ENCODE measurements at regions not wholly inside any gene's neighbourhood (a gene's known extent, or its start where the extent isn't known, plus 50 kb on each side); places are given as distances from the start of the nearest gene placed in this dataset.
A peak's percentile ranks its signal among the peaks of the same experiment; 100 is the strongest.

DNA sequence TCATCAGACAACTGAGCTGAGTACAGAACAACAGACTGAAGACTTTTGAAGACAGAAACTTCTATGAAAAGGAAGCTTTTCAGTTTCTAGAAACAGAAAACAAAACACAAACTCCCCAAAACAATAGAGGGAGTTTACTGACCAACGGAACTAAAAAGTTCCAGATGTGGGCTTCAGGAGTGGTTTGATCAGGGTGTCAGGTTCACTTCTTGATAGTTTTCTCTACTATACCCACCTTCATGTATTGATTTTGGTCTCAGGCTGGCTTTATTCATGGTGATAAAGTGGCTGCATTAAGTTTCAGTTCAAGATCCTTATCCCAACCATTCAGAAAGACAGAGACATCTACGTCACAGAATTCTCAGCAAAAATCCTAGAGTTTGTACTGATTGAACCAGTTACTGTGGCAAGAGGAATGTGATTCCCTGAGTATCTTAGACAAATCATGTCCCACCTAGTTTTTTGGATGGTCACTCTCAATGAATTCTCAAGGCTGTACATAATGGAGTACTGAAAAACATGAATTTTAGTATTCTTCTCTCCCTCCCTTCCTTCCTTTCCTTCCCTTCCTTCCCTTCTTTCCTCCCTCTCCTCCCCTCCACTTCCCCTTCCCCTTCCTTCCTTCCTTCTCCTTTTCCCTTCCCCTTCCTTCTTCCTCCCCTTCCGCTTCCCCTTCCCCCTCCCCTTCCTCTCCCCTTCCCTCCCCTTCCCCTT lies 680.5 kb downstream of the PTPRU start:
- TF ChIP-seq, protein P1, sequence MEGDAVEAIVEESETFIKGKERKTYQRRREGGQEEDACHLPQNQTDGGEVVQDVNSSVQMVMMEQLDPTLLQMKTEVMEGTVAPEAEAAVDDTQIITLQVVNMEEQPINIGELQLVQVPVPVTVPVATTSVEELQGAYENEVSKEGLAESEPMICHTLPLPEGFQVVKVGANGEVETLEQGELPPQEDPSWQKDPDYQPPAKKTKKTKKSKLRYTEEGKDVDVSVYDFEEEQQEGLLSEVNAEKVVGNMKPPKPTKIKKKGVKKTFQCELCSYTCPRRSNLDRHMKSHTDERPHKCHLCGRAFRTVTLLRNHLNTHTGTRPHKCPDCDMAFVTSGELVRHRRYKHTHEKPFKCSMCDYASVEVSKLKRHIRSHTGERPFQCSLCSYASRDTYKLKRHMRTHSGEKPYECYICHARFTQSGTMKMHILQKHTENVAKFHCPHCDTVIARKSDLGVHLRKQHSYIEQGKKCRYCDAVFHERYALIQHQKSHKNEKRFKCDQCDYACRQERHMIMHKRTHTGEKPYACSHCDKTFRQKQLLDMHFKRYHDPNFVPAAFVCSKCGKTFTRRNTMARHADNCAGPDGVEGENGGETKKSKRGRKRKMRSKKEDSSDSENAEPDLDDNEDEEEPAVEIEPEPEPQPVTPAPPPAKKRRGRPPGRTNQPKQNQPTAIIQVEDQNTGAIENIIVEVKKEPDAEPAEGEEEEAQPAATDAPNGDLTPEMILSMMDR (IDR thresholded peaks at IDR 0.05; ENCODE audit: low read depth, low read length, missing control alignments) = no peak
- DNase-seq (ENCODE audit: low read depth) = no peak

GRCh38 chr1:29914936-29915335 lies 678.6 kb downstream of the PTPRU start:
- no peak overlapping the region for H3K4me3 ChIP-seq (ENCODE audit: low read depth, low read length)
- TF ChIP-seq, protein P1 (IDR thresholded peaks at IDR 0.05; ENCODE audit: low read depth, low read length, missing control alignments) = no peak

More for the DNA sequence above, 680.5 kb downstream of the PTPRU start:
- H3K4me3 ChIP-seq (ENCODE audit: low read depth, low read length) = no peak overlapping the region

DNA sequence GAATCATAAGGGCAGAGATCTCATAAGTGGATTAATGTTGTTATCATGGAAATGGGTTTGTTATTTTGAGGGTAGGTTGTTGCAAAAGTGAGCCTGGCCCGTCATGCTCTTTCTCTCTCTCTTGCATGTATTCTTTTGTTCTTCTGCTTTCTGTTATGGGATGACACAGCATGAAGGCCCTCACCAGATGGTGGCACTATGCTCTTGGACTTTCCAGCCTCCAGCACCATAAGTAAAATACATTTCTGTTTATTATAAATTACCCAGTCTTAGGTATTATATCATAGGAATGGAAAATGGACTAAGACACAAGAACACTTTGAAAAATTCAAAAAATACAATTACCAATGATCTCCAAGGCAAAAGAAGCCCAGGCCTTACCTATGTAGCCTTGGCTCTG lies 676.1 kb downstream of the PTPRU start:
- DNase-seq (ENCODE audit: low read depth) = no peak
- no peak overlapping the region for H3K4me3 ChIP-seq (ENCODE audit: low read depth, low read length)
- TF ChIP-seq, protein P1 (IDR thresholded peaks at IDR 0.05; ENCODE audit: low read depth, low read length, missing control alignments) = peak; percentile 17

More at GRCh38 chr1:29914936-29915335, 678.6 kb downstream of the PTPRU start:
- no peak for DNase-seq (ENCODE audit: low read depth)

DNA sequence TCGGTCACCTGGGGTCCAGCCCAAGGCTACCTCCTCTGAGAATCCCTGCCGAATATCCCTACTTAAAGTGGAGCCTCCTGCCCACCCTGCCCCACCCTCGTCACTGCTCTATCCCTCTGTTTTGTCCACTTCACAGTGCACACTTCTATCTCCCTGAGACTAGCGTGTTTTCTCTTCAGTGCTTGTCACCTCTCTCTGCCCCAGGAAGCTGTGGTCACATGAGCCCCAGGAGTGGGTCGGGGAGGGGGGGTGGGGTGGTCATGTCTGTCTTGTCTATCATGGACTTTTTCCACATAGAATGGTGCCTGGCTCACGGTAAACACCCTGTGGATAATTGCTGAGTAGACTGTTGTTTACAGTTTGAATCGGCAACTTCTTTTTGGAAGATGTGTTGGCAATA lies 673.6 kb downstream of the PTPRU start:
- TF ChIP-seq, protein P1 (IDR thresholded peaks at IDR 0.05; ENCODE audit: low read depth, low read length, missing control alignments) = no peak
- DNase-seq (ENCODE audit: low read depth) = no peak
- H3K4me3 ChIP-seq (ENCODE audit: low read depth, low read length) = no peak overlapping the region

- H3K4me3 ChIP-seq (ENCODE audit: low read depth, low read length) = no peak overlapping the region
- no peak for DNase-seq (ENCODE audit: low read depth)
- TF ChIP-seq, protein P1 (IDR thresholded peaks at IDR 0.05; ENCODE audit: low read depth, low read length, missing control alignments) = no peak
Observed at GRCh38 chr1:29907596-29907995, 671.3 kb downstream of the PTPRU start.

GRCh38 chr1:29906927-29907326 lies 670.6 kb downstream of the PTPRU start:
- TF ChIP-seq, protein P1 (IDR thresholded peaks at IDR 0.05; ENCODE audit: low read depth, low read length, missing control alignments) = no peak
- DNase-seq (ENCODE audit: low read depth) = no peak
- H3K4me3 ChIP-seq (ENCODE audit: low read depth, low read length) = no peak overlapping the region
